ENCODE measurements at regions not wholly inside any gene's neighbourhood (a gene's known extent, or its start where the extent isn't known, plus 50 kb on each side); places are given as distances from the start of the nearest gene placed in this dataset.

GRCh38 chr5:135253601-135254178 is 145.3 kb downstream of the MACROH2A1 start (continued):
- no peak for TF ChIP-seq IKZF1 (conservative IDR thresholded peaks at IDR 0.05)

- FAIRE-seq (no peak), ATAC-seq (no peak), DNase-seq (ENCODE audit: low read depth, low spot score) (no peak)
- Histone ChIP-seq H4K20me1 (ENCODE audit: control insufficient read depth, insufficient read depth) (no peaks in the 10 kb centered on the region), H3K9ac (ENCODE audit: control insufficient read depth, insufficient read depth, low read length) (no peak overlapping the region), H3K9me3 (replicated peaks; ENCODE audit: control insufficient read depth, insufficient read depth, low read length) (no peaks in the 10 kb centered on the region), H3K27ac (ENCODE audit: control insufficient read depth, insufficient read depth) (no peak overlapping the region), H3K36me3 (ENCODE audit: control insufficient read depth in 2 of 2, insufficient read depth in 2 of 2, low read length in 1 of 2) (no peaks in the 10 kb centered on the region), H3K79me2 (ENCODE audit: control insufficient read depth, insufficient read depth, low read length) (no peaks in the 10 kb centered on the region), H3K4me3 (no peak overlapping the region), H2AFZ (ENCODE audit: control insufficient read depth, low read depth, low read length) (no peak overlapping the region), H3K4me1 (ENCODE audit: control insufficient read depth, insufficient read depth, low read length) (no peaks in the 10 kb centered on the region), H3K4me2 (ENCODE audit: control insufficient read depth, insufficient read depth) (no peak overlapping the region), H3K27me3 (replicated peaks in 1 of 2; ENCODE audit: control insufficient read depth in 2 of 2, insufficient read depth in 2 of 2, low read length in 1 of 2) (no peaks in the 10 kb centered on the region; a peak in 3 of 4 replicates)
- ChIA-PET SMC1A (ENCODE audit: uncharacterized antibody, unreplicated experiment) (no interaction called here), RAD21 (ENCODE audit: unreplicated experiment) (no interaction called here), POLR2A (no interaction called here), CTCF (no interaction called here)
- intact Hi-C loops (cut with micrococcal nuclease; ENCODE audit: unreplicated experiment) = no loop called here
- TF ChIP-seq STAT3 (IDR thresholded peaks at IDR 0.05; ENCODE audit: low read depth, low read length) = no peak
- TF ChIP-seq HDAC2 (IDR thresholded peaks at IDR 0.05) = no peak
- no peak for TF ChIP-seq ZZZ3 (IDR thresholded peaks at IDR 0.05; ENCODE audit: control insufficient read depth, insufficient read length, low read depth)
- no peak for TF ChIP-seq BCLAF1 (IDR thresholded peaks at IDR 0.05)
- no peak for TF ChIP-seq ZSCAN29 (IDR thresholded peaks at IDR 0.05)
- no peak for TF ChIP-seq SUZ12 (IDR thresholded peaks at IDR 0.05; ENCODE audit: unreplicated experiment)
- no peak for TF ChIP-seq KAT2A (conservative IDR thresholded peaks at IDR 0.05; ENCODE audit: control insufficient read depth, low read depth, low read length)
- TF ChIP-seq REST (IDR thresholded peaks at IDR 0.05; ENCODE audit: low read depth, low read length) = no peak
- TF ChIP-seq MEF2B (IDR thresholded peaks at IDR 0.05; ENCODE audit: partially characterized antibody, poor library complexity, severe bottlenecking) = no peak
- BruUV-seq (replicated peaks) = no TSS peak
- in situ Hi-C loops (cut with MboI) = no loop called here
- WGBS (ENCODE audit: insufficient coverage, insufficient replicate concordance, low lambda C conversion rate, missing lambda C conversion rate) = 42% methylated on average over 8 of the region's 8 CpGs
These were observed 147.9 kb downstream of the MACROH2A1 start for GRCh38 chr5:135251093-135251492.
